ENCODE measurements at regions not wholly inside any gene's neighbourhood (a gene's known extent, or its start where the extent isn't known, plus 50 kb on each side); places are given as distances from the start of the nearest gene placed in this dataset.
"Not testable (repeated sequence)": the region's sequence is repeated elsewhere in the genome, so short reads cannot be mapped to it uniquely, and the experiment has no call there.

DNA sequence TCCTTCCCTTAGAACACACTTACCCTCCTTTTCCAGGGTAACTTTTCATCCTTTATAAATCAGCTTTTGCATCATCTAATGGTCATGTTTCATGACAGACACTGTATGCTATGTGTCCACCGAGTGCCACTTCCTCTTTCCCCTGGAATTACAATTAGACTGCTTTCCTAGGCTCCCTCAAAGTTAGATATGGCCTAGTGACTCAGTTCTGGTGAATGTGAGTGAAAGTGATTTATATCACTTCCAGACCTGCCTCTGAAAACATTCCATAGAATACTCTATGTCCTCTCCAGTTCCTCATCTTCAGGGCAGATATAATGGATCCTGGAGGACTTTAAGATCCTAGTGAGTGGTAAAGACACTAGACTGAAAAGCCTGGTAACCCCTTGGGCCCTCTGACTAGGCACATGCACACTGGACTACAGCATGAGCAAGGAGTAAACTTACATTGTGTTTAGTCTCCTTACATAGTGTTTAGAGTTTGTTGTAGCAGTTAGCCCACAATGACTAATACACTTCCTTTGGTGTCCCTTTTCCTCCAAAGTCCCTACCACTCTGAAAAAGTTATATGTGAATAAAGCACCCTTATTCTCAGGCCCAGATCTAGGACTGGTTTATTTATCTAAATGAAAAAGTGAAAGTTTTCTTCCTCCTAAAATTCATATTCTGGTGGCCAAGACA is 59.3 kb downstream of the GPR88 start:
- POLR2A ChIA-PET (ENCODE audit: low non-redundant PET), result no interaction called here
- DNase-seq (ENCODE audit: low spot score), result no peak
- TF ChIP-seq CTCF (conservative IDR thresholded peaks at IDR 0.05; ENCODE audit: low read depth), result no peak
- no peak overlapping the region for H3K27ac ChIP-seq
- CTCF ChIA-PET, result no interaction called here

DNA sequence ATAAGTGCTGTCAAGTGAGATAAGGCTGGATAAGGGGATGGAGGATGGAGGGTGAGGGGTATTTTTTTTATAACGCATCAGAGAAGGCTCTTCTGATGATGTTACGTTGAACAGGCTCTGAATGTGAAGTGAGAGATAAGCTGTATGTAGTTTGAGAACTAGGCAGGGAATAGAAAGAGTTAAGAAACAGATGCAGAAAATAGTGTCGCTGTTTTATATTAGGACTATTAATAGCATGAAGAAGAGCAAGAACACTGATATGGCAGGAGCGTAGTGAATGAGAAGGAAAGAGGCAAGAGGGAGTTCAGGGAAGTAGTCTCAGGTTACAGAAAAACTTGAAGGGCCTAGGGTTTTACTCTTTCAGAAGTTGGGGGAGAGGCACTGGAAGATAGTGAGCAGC is 59.8 kb downstream of the GPR88 start:
- no peak for TF ChIP-seq CTCF (conservative IDR thresholded peaks at IDR 0.05; ENCODE audit: low read depth)
- POLR2A ChIA-PET (ENCODE audit: low non-redundant PET), result no interaction called here
- no peak for DNase-seq (ENCODE audit: low spot score)
- CTCF ChIA-PET, result no interaction called here
- no peak overlapping the region for H3K27ac ChIP-seq

DNA sequence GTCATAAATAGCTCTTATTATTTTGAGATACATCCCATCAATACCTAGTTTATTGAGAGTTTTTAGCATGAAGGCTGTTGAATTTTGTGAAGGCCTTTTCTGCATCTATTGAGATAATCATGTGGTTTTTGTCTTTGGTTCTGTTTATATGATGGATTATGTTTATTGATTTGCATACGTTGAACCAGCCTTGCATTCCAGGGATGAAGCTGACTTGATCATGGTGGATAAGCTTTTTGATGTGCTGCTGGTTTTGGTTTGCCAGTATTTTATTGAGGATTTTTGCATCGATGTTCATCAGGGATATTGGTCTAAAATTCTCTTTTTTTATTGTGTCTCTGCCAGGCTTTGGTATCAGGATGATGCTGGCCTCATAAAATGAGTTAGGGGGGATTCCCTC is 62.4 kb downstream of the GPR88 start:
- POLR2A ChIA-PET (ENCODE audit: low non-redundant PET); H3K27ac ChIP-seq; DNase-seq (ENCODE audit: low spot score); CTCF ChIA-PET: not testable (repeated sequence)

GRCh38 chr1:100602028-100602427 is 64.1 kb downstream of the GPR88 start:
- DNase-seq (ENCODE audit: low spot score); H3K27ac ChIP-seq; CTCF ChIA-PET; POLR2A ChIA-PET (ENCODE audit: low non-redundant PET): not testable (repeated sequence)

DNA sequence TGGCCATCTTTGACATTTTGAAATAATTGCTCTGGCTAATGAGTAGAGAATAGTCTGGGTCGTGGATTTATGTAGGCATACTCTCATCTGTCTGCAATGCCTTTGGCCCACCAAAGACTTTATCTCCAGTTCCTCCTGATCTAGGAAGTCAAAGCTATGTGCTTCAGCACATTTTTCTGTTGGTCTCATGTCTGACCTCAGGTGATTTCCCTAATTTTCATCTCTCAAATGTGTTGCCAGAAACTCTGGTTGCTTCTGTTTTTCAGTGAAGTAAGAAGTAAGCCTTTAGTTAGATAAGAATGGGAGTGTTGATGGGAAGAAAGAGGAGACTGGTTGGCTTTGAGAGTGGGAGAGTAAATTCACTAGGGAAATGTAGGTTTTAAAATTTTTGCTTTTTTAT is 66.4 kb downstream of the GPR88 start:
- no peak overlapping the region for H3K27ac ChIP-seq
- POLR2A ChIA-PET (ENCODE audit: low non-redundant PET), result no interaction called here
- CTCF ChIA-PET, result no interaction called here
- TF ChIP-seq CTCF (conservative IDR thresholded peaks at IDR 0.05; ENCODE audit: low read depth), result no peak
- DNase-seq (ENCODE audit: low spot score), result no peak

DNA sequence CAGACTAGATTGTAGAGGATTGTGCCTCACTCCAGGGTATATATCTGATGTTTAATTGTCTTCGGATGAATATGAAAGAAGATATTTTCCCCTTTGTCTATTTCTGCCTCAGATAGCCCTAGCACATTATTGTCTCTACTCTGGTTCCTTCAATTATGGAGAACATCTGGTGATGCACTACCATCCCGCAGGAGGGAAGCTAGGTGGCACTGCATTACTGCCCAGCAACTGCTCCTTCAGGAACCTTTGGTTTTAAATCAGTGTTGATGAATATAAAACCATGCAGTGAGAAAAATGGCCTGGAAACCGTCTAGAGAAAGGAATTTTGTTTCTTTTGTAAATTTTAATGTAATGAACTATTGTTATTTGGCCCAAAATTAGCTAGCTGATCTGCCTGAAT is 68.5 kb downstream of the GPR88 start:
- DNase-seq (ENCODE audit: low spot score), result peak; percentile 10
- H3K27ac ChIP-seq, result no peak overlapping the region
- POLR2A ChIA-PET (ENCODE audit: low non-redundant PET), result no interaction called here
- CTCF ChIA-PET, result interaction anchor here (0.6 to 0.7 kb wide), 2 partner anchors 240 to 242 kb away, joined by 3 read pairs; no protein-coding TSS in a partner anchor
- peak; percentile 21; the same call in 1 of the 2 replicates for TF ChIP-seq CTCF (conservative IDR thresholded peaks at IDR 0.05; ENCODE audit: low read depth)

GRCh38 chr1:100607628-100608240 is 69.8 kb downstream of the GPR88 start:
- ChIA-PET CTCF (no interaction called here), POLR2A (ENCODE audit: low non-redundant PET) (no interaction called here)
- TF ChIP-seq CTCF (conservative IDR thresholded peaks at IDR 0.05; ENCODE audit: low read depth), result no peak
- DNase-seq (ENCODE audit: low spot score), result no peak
- no peak overlapping the region for H3K27ac ChIP-seq
